GM12878 (cell line): ENCODE measurements at regions not wholly inside any gene's neighbourhood (a gene's known extent, or its start where the extent isn't known, plus 50 kb on each side); places are given as distances from the start of the nearest gene placed in this dataset.

Experiments
- BACH1 ChIP-seq: fragments of 450-650 bp; IDR thresholded peaks from 2 replicates; pipeline ENCODE4 v1.6.1; 2017; ENCODE audit warnings: mild to moderate bottlenecking, borderline replicate concordance
- CREM ChIP-seq: IDR thresholded peaks from 2 replicates; pipeline ENCODE4 v1.6.1; 2014; ENCODE audit warnings: antibody characterized with exemption, low read depth
- CTCF ChIP-seq, 3 experiments: IDR thresholded peaks in 2 of 3; conservative IDR thresholded peaks in 1 of 3; 2 replicates each; pipeline ENCODE4 v1.5.1; 2011; ENCODE audit warnings: low read depth in 3 of 3, low read length in 3 of 3, mild to moderate bottlenecking in 3 of 3, control low read depth in 2 of 3, moderate library complexity in 2 of 3, inconsistent platforms in 1 of 3, mixed read lengths in 1 of 3; ENCODE audit not compliant: control insufficient read depth in 2 of 3, insufficient read depth in 1 of 3; ENCODE audit errors: extremely low read depth in 1 of 3
- EZH2 ChIP-seq: IDR thresholded peaks from 2 replicates; pipeline ENCODE4 v1.6.1; 2012; ENCODE audit warnings: low read depth, mild to moderate bottlenecking, control low read depth, inconsistent platforms, low read length, borderline replicate concordance; ENCODE audit not compliant: control insufficient read depth
- JUNB ChIP-seq: IDR thresholded peaks from 2 replicates; pipeline ENCODE4 v1.6.1; 2016; ENCODE audit warnings: antibody characterized with exemption, mild to moderate bottlenecking
- MAX ChIP-seq: IDR thresholded peaks from 2 replicates; pipeline ENCODE4 v1.6.1; 2012; ENCODE audit warnings: low read depth, low read length, improper control_type of control experiment
- NFIC ChIP-seq: IDR thresholded peaks from 2 replicates; pipeline ENCODE4 v1.6.1; 2012; ENCODE audit warnings: low read depth, mild to moderate bottlenecking, inconsistent platforms, low read length, moderate library complexity
- POLR2AphosphoS5 ChIP-seq: IDR thresholded peaks from 2 replicates; pipeline ENCODE4 v1.6.1; 2011; ENCODE audit warnings: mild to moderate bottlenecking, low read length, inconsistent platforms
- RFX5 ChIP-seq: IDR thresholded peaks from 2 replicates; pipeline ENCODE4 v1.6.1; 2011; ENCODE audit warnings: low read depth, low read length, improper control_type of control experiment
- SIN3A ChIP-seq: IDR thresholded peaks from 2 replicates; pipeline ENCODE4 v1.6.1; 2012; ENCODE audit warnings: low read depth, low read length, improper control_type of control experiment
- SMC3 ChIP-seq: IDR thresholded peaks from 2 replicates; pipeline ENCODE4 v1.6.1; 2011; ENCODE audit warnings: low read length, improper control_type of control experiment, borderline replicate concordance

- no peak for TF ChIP-seq CTCF (IDR thresholded peaks at IDR 0.05 in 2 of 3, conservative IDR thresholded peaks at IDR 0.05 in 1 of 3; ENCODE audit: control insufficient read depth in 2 of 3, extremely low read depth in 1 of 3, insufficient read depth in 1 of 3, low read depth in 3 of 3, low read length in 3 of 3)
- no peak for TF ChIP-seq RFX5
- TF ChIP-seq JUNB, result no peak
- TF ChIP-seq NFIC, result no peak
- no peak for TF ChIP-seq CREM
- no peak for TF ChIP-seq SIN3A
- no peak for TF ChIP-seq POLR2AphosphoS5
- no peak for TF ChIP-seq EZH2
- TF ChIP-seq SMC3, result no peak
- TF ChIP-seq MAX, result no peak
- no peak for TF ChIP-seq BACH1
Measured at GRCh38 chr13:53775807-53776206, 747.2 kb downstream of the OLFM4 start.
